A172 (cell line): ENCODE measurements at regions not wholly inside any gene's neighbourhood (a gene's known extent, or its start where the extent isn't known, plus 50 kb on each side); places are given as distances from the start of the nearest gene placed in this dataset.

Source experiments
- DNase-seq: peaks from one replicate; pipeline ENCODE4 v3.0.0-alpha.2; 2015; ENCODE audit warnings: low spot score

DNA sequence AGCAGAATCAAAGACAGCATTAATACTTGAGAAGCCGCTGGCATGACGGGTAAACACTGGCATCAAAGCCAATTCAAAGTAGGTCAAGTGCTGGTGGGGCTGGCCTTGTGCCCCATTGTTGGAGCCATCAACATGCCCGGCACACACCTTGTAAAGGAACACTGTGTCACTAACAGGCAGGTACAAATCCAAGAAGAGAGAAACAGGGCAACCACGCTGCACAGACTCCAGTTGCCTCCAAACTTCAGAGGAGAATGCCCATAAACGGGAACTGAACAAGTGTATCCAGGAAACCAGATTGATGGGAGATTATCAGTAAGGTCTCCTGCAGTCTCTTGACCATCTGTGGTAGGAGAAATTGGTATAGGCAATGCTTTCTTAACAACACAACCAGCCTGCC lies 127.0 kb upstream of the STXBP5 start:
- DNase-seq = no peak

DNA sequence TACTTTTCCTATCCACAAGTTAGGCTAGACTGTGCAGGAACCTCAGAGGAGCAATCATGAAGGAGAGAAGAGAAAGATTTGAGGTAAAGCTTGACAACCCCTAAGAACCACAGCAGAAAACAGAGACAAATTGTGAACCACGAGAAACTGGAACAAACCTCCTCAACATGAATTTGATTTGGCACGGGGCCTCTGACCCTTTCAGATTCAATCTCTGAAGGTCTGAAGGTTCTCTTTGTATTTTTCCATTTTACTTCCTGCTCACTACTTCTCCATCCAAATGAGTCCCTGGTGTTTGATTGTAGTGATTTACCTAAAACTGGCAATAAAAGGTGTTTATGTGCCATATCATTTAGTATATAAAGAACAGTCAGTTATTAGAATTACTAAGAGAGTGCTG lies 126.1 kb upstream of the STXBP5 start:
- DNase-seq = no peak

- no peak for DNase-seq
These were observed 125.6 kb upstream of the STXBP5 start for GRCh38 chr6:147078602-147079001.

DNA sequence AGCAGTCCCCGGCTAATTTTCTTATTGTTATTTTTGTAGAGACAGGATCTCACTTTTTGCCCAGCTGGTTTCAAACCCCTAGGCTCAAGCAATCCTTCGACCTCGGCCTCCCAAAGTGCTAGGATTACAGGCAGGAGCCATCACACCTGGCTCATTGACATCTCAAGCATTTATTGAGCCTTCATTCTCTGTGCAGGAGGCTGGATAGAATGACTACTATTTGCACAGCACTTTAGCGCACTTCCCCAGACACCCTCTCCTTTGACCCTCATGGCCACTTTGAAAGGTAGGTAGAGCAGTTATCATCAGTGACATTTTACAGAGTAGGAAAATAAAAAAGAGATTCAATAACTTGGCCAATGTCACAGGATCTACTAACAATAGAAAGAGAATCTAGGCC lies 124.0 kb upstream of the STXBP5 start:
- no peak for DNase-seq

- no peak for DNase-seq
These were observed 123.1 kb upstream of the STXBP5 start for GRCh38 chr6:147081076-147081609.

GRCh38 chr6:147087641-147088040 lies 116.6 kb upstream of the STXBP5 start:
- DNase-seq = no peak

- no peak for DNase-seq
These were observed 115.4 kb upstream of the STXBP5 start for GRCh38 chr6:147088861-147089260.

DNA sequence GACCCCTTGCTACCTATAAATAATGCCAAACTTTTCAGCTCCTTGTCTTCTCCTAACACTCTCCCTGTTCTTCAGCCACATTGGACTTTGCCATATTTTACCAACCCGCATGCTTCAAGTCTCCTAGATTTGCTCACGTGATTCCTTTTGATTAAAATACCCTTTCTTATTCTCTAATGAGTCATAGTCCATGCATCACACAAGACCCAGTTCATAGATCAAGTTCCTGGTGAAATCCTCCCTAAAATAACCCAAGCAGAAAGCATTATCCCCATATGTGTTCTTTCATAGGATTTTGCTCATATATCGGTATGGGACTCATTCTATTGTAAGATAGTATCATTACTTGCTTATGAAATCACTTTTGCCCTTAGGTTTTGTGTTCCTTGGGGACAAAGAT lies 108.9 kb upstream of the STXBP5 start:
- DNase-seq = no peak

DNA sequence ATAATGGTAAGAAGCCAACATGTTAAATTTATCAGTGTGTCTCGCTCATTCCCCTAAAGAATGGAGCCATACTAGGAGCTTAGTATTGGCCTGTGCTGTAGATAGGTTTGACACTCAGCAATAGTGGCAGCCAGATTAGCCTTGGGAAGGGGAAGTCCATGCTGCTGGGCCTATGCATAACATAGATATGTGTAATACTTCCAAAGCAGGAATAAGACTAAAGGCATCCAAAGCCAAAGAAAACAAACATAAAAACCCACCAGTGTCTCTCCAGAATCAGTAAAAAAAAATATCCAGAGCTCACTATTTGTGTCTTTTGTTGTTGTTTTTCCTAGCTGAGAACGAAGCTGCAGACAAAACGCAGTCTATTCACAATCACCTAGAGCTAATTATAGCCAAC lies 104.2 kb upstream of the STXBP5 start:
- peak; percentile 52 for DNase-seq

DNA sequence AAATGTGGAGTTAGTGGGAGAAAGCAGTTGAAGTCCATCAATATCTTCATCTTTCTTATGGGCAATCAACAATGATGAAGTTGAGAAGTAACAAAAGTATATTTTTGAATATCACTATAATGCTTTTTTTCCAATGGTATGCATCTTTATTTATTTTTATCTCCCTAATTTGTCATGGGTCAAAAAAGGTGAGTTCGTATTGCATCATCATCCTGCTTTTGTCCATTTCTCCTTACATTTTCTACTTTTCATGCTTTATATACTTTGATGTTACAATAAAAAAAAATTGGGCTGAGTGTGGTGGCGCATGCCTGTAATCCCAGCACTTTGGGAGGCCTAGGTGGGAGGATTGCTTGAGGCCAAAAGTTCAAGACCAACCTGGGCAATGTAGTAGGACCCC lies 101.2 kb upstream of the STXBP5 start:
- no peak for DNase-seq

GRCh38 chr6:147103694-147104093 lies 100.5 kb upstream of the STXBP5 start:
- peak; percentile 3 for DNase-seq

DNA sequence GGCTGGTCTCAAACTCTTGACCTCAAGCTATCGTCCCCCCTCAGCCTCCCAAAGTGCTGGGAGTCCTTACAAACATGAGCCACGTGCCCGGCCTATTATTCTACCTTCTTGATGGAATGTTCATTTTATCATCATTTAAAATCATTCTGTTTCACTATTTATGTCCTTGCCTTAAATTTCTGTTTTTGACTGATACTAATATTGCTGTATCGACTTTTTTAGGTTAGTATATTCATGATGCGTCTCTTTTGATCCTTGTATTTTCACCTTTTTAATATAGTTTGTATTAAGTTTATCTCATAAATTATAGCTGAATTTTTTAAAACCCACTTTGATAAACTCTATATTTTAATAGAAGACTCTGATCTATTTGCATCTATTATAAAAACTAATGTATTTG lies 98.4 kb upstream of the STXBP5 start:
- DNase-seq = no peak

- no peak for DNase-seq
These were observed 97.3 kb upstream of the STXBP5 start for GRCh38 chr6:147106759-147107401.

DNA sequence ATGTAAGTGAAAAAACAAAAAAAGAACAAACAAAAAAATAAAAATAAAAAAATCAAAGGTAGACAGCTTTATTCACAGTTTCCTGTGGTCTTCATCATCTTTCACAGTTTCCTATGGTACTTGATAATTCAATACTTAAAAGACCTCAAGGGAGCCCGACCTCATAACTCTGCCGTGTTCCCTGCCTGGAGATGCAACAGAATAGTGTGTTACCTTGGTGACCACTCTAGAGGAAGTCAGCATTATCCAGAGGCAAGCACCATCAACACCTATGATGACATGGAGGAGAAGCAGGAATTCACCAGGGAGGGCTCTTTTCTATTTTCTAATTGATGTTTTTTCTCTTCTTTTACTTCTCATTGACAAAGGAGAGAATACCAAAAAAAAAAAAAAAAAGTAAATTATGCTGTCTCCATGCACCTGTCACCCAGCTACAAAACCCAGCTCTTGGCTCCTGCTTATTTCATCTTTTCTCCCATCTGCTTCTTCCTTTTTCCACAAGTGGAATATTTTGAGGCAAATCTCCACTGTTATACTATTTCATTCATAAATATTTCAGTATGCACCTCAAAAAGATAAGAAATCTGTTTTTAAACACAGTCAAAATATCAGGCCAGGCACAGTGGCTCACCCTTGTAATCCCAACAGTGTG lies 95.8 kb upstream of the STXBP5 start:
- DNase-seq = no peak

DNA sequence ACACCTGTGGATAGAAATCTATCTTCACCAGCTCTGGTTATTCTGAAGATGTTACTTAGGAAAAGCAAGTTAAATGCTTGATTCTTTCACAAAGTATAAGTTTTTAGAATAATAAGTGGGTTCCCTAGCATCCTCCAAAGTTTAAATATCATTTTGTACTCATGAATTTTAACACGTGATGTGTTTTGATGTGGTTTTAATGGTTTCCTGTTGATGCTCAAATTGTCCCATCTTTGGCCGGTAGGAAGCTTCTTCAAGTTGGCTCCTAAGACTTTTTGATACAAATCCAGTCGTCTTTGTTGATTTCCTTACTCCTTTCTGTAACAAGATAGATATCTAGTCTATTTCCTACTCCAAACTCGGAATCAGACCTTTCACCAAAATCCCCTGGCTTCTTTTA lies 94.5 kb upstream of the STXBP5 start:
- DNase-seq = no peak

- DNase-seq = no peak
These were observed 88.2 kb upstream of the STXBP5 start for GRCh38 chr6:147116056-147116455.

GRCh38 chr6:147117011-147117410 lies 87.2 kb upstream of the STXBP5 start:
- DNase-seq = no peak

- no peak for DNase-seq
These were observed 86.6 kb upstream of the STXBP5 start for GRCh38 chr6:147117580-147117979.

GRCh38 chr6:147119310-147119709 lies 84.9 kb upstream of the STXBP5 start:
- DNase-seq = no peak

- DNase-seq = no peak
These were observed 81.4 kb upstream of the STXBP5 start for GRCh38 chr6:147122823-147123222.

DNA sequence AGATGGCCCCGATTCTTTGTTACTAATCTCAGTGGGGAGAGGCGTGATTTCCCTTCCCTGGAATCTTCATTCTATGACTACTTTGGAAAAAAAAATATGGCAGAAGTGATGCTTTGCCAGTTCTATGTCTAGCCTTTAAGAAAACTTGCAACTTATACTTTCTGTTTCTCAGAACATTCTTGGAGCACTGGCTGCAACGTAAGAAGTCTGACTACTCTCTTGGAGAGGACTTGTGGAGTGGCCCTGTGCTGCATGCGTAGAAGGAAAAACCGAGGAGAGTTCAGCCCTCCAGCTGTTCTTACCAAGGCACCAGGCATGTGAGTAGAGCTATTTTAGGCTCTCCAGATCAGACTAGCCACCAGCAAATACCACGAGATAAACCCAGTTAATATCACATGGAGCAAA lies 77.6 kb upstream of the STXBP5 start:
- DNase-seq = no peak

DNA sequence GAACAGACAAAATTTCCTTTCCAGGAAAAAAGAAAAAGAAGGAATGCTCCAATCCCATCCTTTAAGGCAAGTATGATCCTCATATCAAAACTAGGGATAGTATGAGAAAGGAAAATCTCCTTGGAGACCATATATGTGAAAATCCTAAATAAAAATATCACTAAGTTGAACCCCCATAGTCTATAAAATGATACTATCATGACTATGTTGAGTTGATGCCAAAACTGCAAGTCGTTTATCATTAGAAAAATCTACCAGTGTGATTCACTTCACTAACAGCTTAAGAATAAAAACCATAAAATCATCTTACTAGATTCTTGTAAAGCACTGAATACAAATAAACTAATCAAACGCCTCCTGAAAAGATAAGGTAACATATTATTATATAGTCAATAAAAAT lies 76.6 kb upstream of the STXBP5 start:
- DNase-seq = peak; percentile 31

GRCh38 chr6:147128056-147128455 lies 76.2 kb upstream of the STXBP5 start:
- no peak for DNase-seq
